ENCODE measurements at regions not wholly inside any gene's neighbourhood (a gene's known extent, or its start where the extent isn't known, plus 50 kb on each side); places are given as distances from the start of the nearest gene placed in this dataset.

DNA sequence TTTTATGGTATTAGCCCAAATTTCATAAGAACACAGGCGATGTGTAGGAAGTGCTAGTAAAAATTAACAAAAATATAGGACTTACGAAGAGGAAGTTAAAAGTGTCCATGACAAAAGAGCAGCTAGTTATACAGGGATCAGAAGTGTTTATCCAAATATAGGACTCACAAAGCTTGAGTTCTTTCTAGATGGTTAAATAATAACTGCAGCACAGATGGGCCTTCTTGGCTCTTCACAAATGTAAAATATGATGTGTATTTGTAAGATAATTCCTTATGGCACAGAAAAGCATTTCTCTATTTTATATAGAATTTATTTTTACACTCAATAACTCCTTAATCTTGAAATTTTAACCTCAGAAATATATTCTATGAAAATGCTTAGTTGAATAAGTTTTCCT is 100.9 kb upstream of the SPHKAP start (continued):
- TF ChIP-seq, protein P1, sequence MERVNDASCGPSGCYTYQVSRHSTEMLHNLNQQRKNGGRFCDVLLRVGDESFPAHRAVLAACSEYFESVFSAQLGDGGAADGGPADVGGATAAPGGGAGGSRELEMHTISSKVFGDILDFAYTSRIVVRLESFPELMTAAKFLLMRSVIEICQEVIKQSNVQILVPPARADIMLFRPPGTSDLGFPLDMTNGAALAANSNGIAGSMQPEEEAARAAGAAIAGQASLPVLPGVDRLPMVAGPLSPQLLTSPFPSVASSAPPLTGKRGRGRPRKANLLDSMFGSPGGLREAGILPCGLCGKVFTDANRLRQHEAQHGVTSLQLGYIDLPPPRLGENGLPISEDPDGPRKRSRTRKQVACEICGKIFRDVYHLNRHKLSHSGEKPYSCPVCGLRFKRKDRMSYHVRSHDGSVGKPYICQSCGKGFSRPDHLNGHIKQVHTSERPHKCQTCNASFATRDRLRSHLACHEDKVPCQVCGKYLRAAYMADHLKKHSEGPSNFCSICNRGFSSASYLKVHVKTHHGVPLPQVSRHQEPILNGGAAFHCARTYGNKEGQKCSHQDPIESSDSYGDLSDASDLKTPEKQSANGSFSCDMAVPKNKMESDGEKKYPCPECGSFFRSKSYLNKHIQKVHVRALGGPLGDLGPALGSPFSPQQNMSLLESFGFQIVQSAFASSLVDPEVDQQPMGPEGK (CRISPR knock-in tag; IDR thresholded peaks at IDR 0.05; ENCODE audit: borderline replicate concordance): no peak
- TF ChIP-seq, protein P2, sequence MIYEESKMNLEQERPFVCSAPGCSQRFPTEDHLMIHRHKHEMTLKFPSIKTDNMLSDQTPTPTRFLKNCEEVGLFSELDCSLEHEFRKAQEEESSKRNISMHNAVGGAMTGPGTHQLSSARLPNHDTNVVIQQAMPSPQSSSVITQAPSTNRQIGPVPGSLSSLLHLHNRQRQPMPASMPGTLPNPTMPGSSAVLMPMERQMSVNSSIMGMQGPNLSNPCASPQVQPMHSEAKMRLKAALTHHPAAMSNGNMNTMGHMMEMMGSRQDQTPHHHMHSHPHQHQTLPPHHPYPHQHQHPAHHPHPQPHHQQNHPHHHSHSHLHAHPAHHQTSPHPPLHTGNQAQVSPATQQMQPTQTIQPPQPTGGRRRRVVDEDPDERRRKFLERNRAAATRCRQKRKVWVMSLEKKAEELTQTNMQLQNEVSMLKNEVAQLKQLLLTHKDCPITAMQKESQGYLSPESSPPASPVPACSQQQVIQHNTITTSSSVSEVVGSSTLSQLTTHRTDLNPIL (CRISPR knock-in tag; IDR thresholded peaks at IDR 0.05; ENCODE audit: low read depth): no peak
- no peak for TF ChIP-seq GLIS3 (CRISPR knock-in tag; IDR thresholded peaks at IDR 0.05)
- no peak for TF ChIP-seq CSDC2 (CRISPR knock-in tag; IDR thresholded peaks at IDR 0.05)

DNA sequence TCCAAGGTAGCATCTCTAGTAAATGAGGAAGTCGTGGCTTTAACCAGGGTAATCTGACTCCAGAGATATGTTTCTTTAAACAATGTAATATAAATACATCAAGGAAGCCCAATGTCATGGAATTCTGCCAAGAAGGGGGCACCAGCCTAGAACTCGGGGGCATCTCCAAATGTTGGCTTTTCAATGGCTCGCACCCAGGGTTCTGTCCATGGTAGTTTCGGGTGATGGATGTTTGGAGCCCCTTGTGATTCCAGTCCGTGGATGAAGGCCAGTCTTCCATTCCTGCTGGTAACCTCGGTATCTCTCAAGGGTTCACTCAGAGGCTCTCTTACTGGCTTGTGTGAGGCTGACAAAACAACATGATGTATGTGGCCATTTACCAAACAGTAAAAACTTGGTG is 91.7 kb upstream of the SPHKAP start:
- no peak for ATAC-seq
- TF ChIP-seq, protein P3, sequence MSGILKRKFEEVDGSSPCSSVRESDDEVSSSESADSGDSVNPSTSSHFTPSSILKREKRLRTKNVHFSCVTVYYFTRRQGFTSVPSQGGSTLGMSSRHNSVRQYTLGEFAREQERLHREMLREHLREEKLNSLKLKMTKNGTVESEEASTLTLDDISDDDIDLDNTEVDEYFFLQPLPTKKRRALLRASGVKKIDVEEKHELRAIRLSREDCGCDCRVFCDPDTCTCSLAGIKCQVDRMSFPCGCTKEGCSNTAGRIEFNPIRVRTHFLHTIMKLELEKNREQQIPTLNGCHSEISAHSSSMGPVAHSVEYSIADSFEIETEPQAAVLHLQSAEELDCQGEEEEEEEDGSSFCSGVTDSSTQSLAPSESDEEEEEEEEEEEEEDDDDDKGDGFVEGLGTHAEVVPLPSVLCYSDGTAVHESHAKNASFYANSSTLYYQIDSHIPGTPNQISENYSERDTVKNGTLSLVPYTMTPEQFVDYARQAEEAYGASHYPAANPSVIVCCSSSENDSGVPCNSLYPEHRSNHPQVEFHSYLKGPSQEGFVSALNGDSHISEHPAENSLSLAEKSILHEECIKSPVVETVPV (CRISPR knock-in tag; IDR thresholded peaks at IDR 0.05): no peak
- TF ChIP-seq ISL1 (CRISPR knock-in tag; IDR thresholded peaks at IDR 0.05) (no peak), ZNF70 (CRISPR knock-in tag; IDR thresholded peaks at IDR 0.05) (no peak), ESRRG (CRISPR knock-in tag; IDR thresholded peaks at IDR 0.05) (no peak), ZNF565 (CRISPR knock-in tag; conservative IDR thresholded peaks at IDR 0.05; ENCODE audit: low read depth) (no peak), RARB (CRISPR knock-in tag; IDR thresholded peaks at IDR 0.05) (no peak)
- TF ChIP-seq, protein P4, sequence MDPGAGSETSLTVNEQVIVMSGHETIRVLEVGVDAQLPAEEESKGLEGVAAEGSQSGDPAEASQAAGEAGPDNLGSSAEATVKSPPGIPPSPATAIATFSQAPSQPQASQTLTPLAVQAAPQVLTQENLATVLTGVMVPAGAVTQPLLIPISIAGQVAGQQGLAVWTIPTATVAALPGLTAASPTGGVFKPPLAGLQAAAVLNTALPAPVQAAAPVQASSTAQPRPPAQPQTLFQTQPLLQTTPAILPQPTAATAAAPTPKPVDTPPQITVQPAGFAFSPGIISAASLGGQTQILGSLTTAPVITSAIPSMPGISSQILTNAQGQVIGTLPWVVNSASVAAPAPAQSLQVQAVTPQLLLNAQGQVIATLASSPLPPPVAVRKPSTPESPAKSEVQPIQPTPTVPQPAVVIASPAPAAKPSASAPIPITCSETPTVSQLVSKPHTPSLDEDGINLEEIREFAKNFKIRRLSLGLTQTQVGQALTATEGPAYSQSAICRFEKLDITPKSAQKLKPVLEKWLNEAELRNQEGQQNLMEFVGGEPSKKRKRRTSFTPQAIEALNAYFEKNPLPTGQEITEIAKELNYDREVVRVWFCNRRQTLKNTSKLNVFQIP (CRISPR knock-in tag; IDR thresholded peaks at IDR 0.05; ENCODE audit: borderline replicate concordance, low read depth): no peak

DNA sequence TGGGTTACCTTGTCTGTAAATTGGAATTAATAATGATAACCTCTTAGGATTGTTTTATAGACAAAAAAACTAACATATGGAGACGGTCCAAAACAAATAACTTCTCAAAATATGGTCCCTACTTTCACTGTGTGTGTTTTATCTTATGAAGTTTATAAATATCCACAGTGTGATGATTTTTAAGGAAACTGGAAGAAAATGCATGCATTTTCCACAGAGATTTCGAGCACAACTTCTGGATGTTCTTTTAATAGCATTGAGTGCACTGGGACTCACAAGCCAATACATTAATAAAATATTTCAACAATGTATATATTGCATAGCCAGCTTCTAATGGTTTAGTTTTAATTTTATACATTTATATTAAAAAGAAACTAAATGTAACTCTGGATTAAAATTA is 87.9 kb upstream of the SPHKAP start:
- no peak for ATAC-seq
- TF ChIP-seq ZC3H10 (CRISPR knock-in tag; IDR thresholded peaks at IDR 0.05) (no peak), RARB (CRISPR knock-in tag; IDR thresholded peaks at IDR 0.05) (no peak), ZNF8 (CRISPR knock-in tag; IDR thresholded peaks at IDR 0.05) (no peak), ISL1 (CRISPR knock-in tag; IDR thresholded peaks at IDR 0.05) (no peak), TOX (CRISPR knock-in tag; IDR thresholded peaks at IDR 0.05; ENCODE audit: borderline replicate concordance) (no peak), ARNTL (CRISPR knock-in tag; IDR thresholded peaks at IDR 0.05; ENCODE audit: borderline replicate concordance, low read depth) (no peak), PPARA (CRISPR knock-in tag; IDR thresholded peaks at IDR 0.05; ENCODE audit: borderline replicate concordance) (no peak), SNAI2 (CRISPR knock-in tag; IDR thresholded peaks at IDR 0.05) (no peak), ZNF70 (CRISPR knock-in tag; IDR thresholded peaks at IDR 0.05) (no peak)
- TF ChIP-seq, protein P3 (CRISPR knock-in tag; IDR thresholded peaks at IDR 0.05): no peak
- TF ChIP-seq, protein P2 (CRISPR knock-in tag; IDR thresholded peaks at IDR 0.05; ENCODE audit: low read depth): no peak
- TF ChIP-seq, protein P5, sequence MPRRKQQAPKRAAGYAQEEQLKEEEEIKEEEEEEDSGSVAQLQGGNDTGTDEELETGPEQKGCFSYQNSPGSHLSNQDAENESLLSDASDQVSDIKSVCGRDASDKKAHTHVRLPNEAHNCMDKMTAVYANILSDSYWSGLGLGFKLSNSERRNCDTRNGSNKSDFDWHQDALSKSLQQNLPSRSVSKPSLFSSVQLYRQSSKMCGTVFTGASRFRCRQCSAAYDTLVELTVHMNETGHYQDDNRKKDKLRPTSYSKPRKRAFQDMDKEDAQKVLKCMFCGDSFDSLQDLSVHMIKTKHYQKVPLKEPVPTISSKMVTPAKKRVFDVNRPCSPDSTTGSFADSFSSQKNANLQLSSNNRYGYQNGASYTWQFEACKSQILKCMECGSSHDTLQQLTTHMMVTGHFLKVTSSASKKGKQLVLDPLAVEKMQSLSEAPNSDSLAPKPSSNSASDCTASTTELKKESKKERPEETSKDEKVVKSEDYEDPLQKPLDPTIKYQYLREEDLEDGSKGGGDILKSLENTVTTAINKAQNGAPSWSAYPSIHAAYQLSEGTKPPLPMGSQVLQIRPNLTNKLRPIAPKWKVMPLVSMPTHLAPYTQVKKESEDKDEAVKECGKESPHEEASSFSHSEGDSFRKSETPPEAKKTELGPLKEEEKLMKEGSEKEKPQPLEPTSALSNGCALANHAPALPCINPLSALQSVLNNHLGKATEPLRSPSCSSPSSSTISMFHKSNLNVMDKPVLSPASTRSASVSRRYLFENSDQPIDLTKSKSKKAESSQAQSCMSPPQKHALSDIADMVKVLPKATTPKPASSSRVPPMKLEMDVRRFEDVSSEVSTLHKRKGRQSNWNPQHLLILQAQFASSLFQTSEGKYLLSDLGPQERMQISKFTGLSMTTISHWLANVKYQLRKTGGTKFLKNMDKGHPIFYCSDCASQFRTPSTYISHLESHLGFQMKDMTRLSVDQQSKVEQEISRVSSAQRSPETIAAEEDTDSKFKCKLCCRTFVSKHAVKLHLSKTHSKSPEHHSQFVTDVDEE (CRISPR knock-in tag; IDR thresholded peaks at IDR 0.05): no peak

Data from SK-N-SH treated with all-trans-retinoic acid at 6 μM for 48 hours (cell line).